Common myeloid progenitor, CD34-positive (primary cell): ENCODE measurements at regions not wholly inside any gene's neighbourhood (a gene's known extent, or its start where the extent isn't known, plus 50 kb on each side); places are given as distances from the start of the nearest gene placed in this dataset.
A peak's percentile ranks its signal among the peaks of the same experiment; 100 is the strongest.

Source experiments
- CTCF ChIA-PET: fragments of 350-600 bp; sonication (Branson Sonifier 250); formaldehyde crosslinking; loops from one replicate; lab custom pipeline; 2021; ENCODE audit warnings: antibody characterized with exemption; lab: Charles Lee
- POLR2A ChIA-PET: fragments of 350-600 bp; sonication (Branson Sonifier 250); formaldehyde crosslinking; loops from one replicate; lab custom pipeline; 2021; ENCODE audit warnings: antibody characterized with exemption; lab: Charles Lee
- DNase-seq, 3 donors: peaks; one replicate each; pipeline versions ENCODE4 v3.0.0 to v3.0.0-alpha.2; 2013
- H3K27ac ChIP-seq, 2 experiments: 1 replicate in 1 of 2; 2 replicates in 1 of 2; pipeline ENCODE4 v1.7.0; 2013; ENCODE audit warnings: inconsistent platforms in 2 of 2, low read length in 2 of 2, mild to moderate bottlenecking in 2 of 2, low read depth in 1 of 2, moderate library complexity in 1 of 2; ENCODE audit not compliant: severe bottlenecking in 2 of 2, insufficient read depth in 1 of 2, poor library complexity in 1 of 2
- H3K27me3 ChIP-seq, 5 experiments: replicated peaks in 2 of 5; 1 replicate in 3 of 5; 2 replicates in 2 of 5; pipeline versions ENCODE4 v1.6.1 to v1.7.0; 2013; ENCODE audit warnings: low read length in 4 of 5, mild to moderate bottlenecking in 2 of 5, moderate library complexity in 2 of 5, inconsistent platforms in 1 of 5; ENCODE audit not compliant: insufficient read depth in 5 of 5, control insufficient read depth in 4 of 5
- H3K36me3 ChIP-seq, 4 experiments: 1 replicate in 2 of 4; 2 replicates in 2 of 4; pipeline versions ENCODE4 v1.6.1 to v1.7.0; 2013; ENCODE audit warnings: low read length in 3 of 4, control low read depth in 1 of 4, mild to moderate bottlenecking in 1 of 4; ENCODE audit not compliant: control insufficient read depth in 4 of 4, insufficient read depth in 4 of 4
- H3K4me1 ChIP-seq, 4 experiments: 1 replicate in 3 of 4; 2 replicates in 1 of 4; pipeline versions ENCODE4 v1.6.1 to v1.7.1; 2013; ENCODE audit warnings: low read length in 3 of 4, mild to moderate bottlenecking in 3 of 4, control low read depth in 1 of 4, inconsistent platforms in 1 of 4, moderate library complexity in 1 of 4; ENCODE audit not compliant: control insufficient read depth in 4 of 4, insufficient read depth in 4 of 4; ENCODE audit errors: control extremely low read depth in 1 of 4
- H3K4me3 ChIP-seq, 7 experiments: 1 replicate in 4 of 7; 2 replicates in 3 of 7; pipeline versions ENCODE4 v1.5.1 to v1.7.0; 2013; ENCODE audit warnings: mild to moderate bottlenecking in 7 of 7, low read length in 6 of 7, moderate library complexity in 6 of 7, inconsistent platforms in 2 of 7, low read depth in 2 of 7, control low read depth in 1 of 7; ENCODE audit not compliant: insufficient read depth in 4 of 7, control insufficient read depth in 1 of 7; ENCODE audit errors: extremely low read depth in 1 of 7
- H3K9me3 ChIP-seq, 5 experiments: 1 replicate in 4 of 5; 2 replicates in 1 of 5; pipeline versions ENCODE4 v1.6.1 to v1.7.1; 2013; ENCODE audit warnings: low read length in 4 of 5, mild to moderate bottlenecking in 2 of 5, inconsistent platforms in 1 of 5, low read depth in 1 of 5, moderate library complexity in 1 of 5; ENCODE audit not compliant: control insufficient read depth in 4 of 5, insufficient read depth in 2 of 5; ENCODE audit errors: control extremely low read depth in 1 of 5
- WGBS: methylation state at CpG from one replicate; pipeline ENCODE4 v1.1.5; 2013; ENCODE audit not compliant: insufficient coverage; 5-methylcytosine and 5-hydroxymethylcytosine counted together

- H3K27me3 ChIP-seq, result no peaks in the 10 kb centered on the region
- CTCF ChIA-PET, result interaction anchor here (1.6 to 3.2 kb wide), 3 partner anchors 8 to 12 kb away, joined by 5 to 14 read pairs (median 6); no protein-coding TSS in a partner anchor
- H3K9me3 ChIP-seq, result no peaks in the 10 kb centered on the region
- no peak overlapping the region for H3K4me3 ChIP-seq
- POLR2A ChIA-PET, result no interaction called here
- H3K4me1 ChIP-seq, result peaks cover 0 to 4% (median 0%) of the 10 kb centered on the region in 4 experiments
- peak in 1 of 3 donors; percentile 13 for DNase-seq
- 83% methylated on average over 5 of the region's 5 CpGs for whole genome bisulfite sequencing
- no peaks in the 10 kb centered on the region for H3K36me3 ChIP-seq
- no peak overlapping the region for H3K27ac ChIP-seq
Measured at GRCh38 chr13:30103161-30103840, 204.1 kb downstream of the KATNAL1 start.

- CTCF ChIA-PET, result interaction anchor here (3.2 kb wide), 1 partner anchor 12 kb away, joined by 14 read pairs; no protein-coding TSS in a partner anchor
Measured at GRCh38 chr13:30100226-30100625, 207.1 kb downstream of the KATNAL1 start.

GRCh38 chr13:30097701-30098100 is 209.7 kb downstream of the KATNAL1 start:
- no peak overlapping the region for H3K4me3 ChIP-seq
- ChIA-PET POLR2A (no interaction called here), CTCF (no interaction called here)

More at GRCh38 chr13:30100226-30100625, 207.1 kb downstream of the KATNAL1 start:
- H3K9me3 ChIP-seq, result no peaks in the 10 kb centered on the region
- no peaks in the 10 kb centered on the region for H3K4me1 ChIP-seq
- no peaks in the 10 kb centered on the region for H3K27me3 ChIP-seq
- H3K36me3 ChIP-seq, result no peaks in the 10 kb centered on the region
- H3K4me3 ChIP-seq, result no peak overlapping the region
- WGBS, result 100% methylated on average over 2 of the region's 4 CpGs
- DNase-seq, result no peak
- POLR2A ChIA-PET, result no interaction called here
- H3K27ac ChIP-seq, result no peak overlapping the region

GRCh38 chr13:30097089-30097488 is 210.3 kb downstream of the KATNAL1 start:
- WGBS, result 100% methylated on average over 4 of the region's 5 CpGs
- H3K36me3 ChIP-seq, result no peaks in the 10 kb centered on the region
- H3K27ac ChIP-seq, result no peak overlapping the region
- no peaks in the 10 kb centered on the region for H3K4me1 ChIP-seq
- ChIA-PET POLR2A (no interaction called here), CTCF (interaction anchor here (0.6 kb wide), 1 partner anchor 106 kb away, joined by 3 read pairs; no protein-coding TSS in a partner anchor)
- no peaks in the 10 kb centered on the region for H3K9me3 ChIP-seq
- H3K4me3 ChIP-seq, result no peak overlapping the region
- no peak for DNase-seq
- H3K27me3 ChIP-seq, result no peaks in the 10 kb centered on the region

More at GRCh38 chr13:30097701-30098100, 209.7 kb downstream of the KATNAL1 start:
- H3K36me3 ChIP-seq, result no peaks in the 10 kb centered on the region
- no peaks in the 10 kb centered on the region for H3K9me3 ChIP-seq
- no peaks in the 10 kb centered on the region for H3K27me3 ChIP-seq
- DNase-seq, result no peak
- 78% methylated on average over 3 of the region's 5 CpGs for WGBS
- H3K27ac ChIP-seq, result no peak overlapping the region
- H3K4me1 ChIP-seq, result no peaks in the 10 kb centered on the region

- Histone ChIP-seq H3K4me1 (no peaks in the 10 kb centered on the region), H3K36me3 (no peaks in the 10 kb centered on the region), H3K27ac (no peak overlapping the region), H3K4me3 (no peak overlapping the region), H3K27me3 (no peaks in the 10 kb centered on the region), H3K9me3 (no peaks in the 10 kb centered on the region)
- 100% methylated on average over 5 of the region's 5 CpGs for WGBS
- ChIA-PET POLR2A (no interaction called here), CTCF (no interaction called here)
- DNase-seq, result no peak
Measured at GRCh38 chr13:30094015-30094414, 213.3 kb downstream of the KATNAL1 start.

GRCh38 chr13:30093236-30093635 is 214.1 kb downstream of the KATNAL1 start:
- Histone ChIP-seq H3K27ac (no peak overlapping the region), H3K9me3 (peaks cover 0 to 1% (median 0%) of the 10 kb centered on the region in 5 experiments), H3K36me3 (no peaks in the 10 kb centered on the region), H3K4me3 (no peak overlapping the region), H3K4me1 (no peaks in the 10 kb centered on the region), H3K27me3 (no peaks in the 10 kb centered on the region)
- ChIA-PET CTCF (no interaction called here), POLR2A (no interaction called here)
- no peak for DNase-seq
- 100% methylated on average over 1 of the region's 2 CpGs for WGBS

GRCh38 chr13:30091691-30092090 is 215.7 kb downstream of the KATNAL1 start:
- Histone ChIP-seq H3K4me3 (no peak overlapping the region), H3K9me3 (peaks cover 0 to 3% (median 0%) of the 10 kb centered on the region in 5 experiments), H3K27me3 (no peaks in the 10 kb centered on the region), H3K27ac (no peak overlapping the region), H3K4me1 (no peaks in the 10 kb centered on the region), H3K36me3 (no peaks in the 10 kb centered on the region)
- POLR2A ChIA-PET, result no interaction called here
- 79% methylated on average over 3 of the region's 4 CpGs for WGBS
- CTCF ChIA-PET, result no interaction called here
- DNase-seq, result no peak
